Subcutaneous abdominal adipose tissue (tissue), 5 donors: ENCODE measurements at regions not wholly inside any gene's neighbourhood (a gene's known extent, or its start where the extent isn't known, plus 50 kb on each side); places are given as distances from the start of the nearest gene placed in this dataset.

Experiments
- H3K27ac ChIP-seq: one replicate; pipeline ENCODE4 v1.7.0; 2013; ENCODE audit warnings: low read depth, mild to moderate bottlenecking, inconsistent platforms, low read length, moderate library complexity
- H3K27me3 ChIP-seq, 5 donors: one replicate each; pipeline ENCODE4 v1.7.0; 2013; ENCODE audit warnings: low read length in 5 of 5, inconsistent platforms in 1 of 5; ENCODE audit not compliant: control insufficient read depth in 5 of 5, insufficient read depth in 4 of 5
- H3K36me3 ChIP-seq, 5 donors: one replicate each; pipeline ENCODE4 v1.7.0; 2013; ENCODE audit warnings: low read length in 5 of 5; ENCODE audit not compliant: control insufficient read depth in 5 of 5, insufficient read depth in 5 of 5
- H3K4me1 ChIP-seq, 5 donors: one replicate each; pipeline ENCODE4 v1.7.0; 2013; ENCODE audit warnings: low read length in 5 of 5, mild to moderate bottlenecking in 3 of 5, moderate library complexity in 1 of 5; ENCODE audit not compliant: control insufficient read depth in 5 of 5, insufficient read depth in 5 of 5
- H3K4me3 ChIP-seq, 5 donors: one replicate each; pipeline ENCODE4 v1.7.0; 2013; ENCODE audit warnings: low read length in 5 of 5, low read depth in 1 of 5
- H3K9ac ChIP-seq, 5 donors: one replicate each; pipeline ENCODE4 v1.7.0; 2013; ENCODE audit warnings: low read length in 5 of 5, mild to moderate bottlenecking in 4 of 5, moderate library complexity in 3 of 5
- H3K9me3 ChIP-seq, 5 donors: one replicate each; pipeline ENCODE4 v1.7.0; 2013; ENCODE audit warnings: low read length in 5 of 5; ENCODE audit not compliant: control insufficient read depth in 5 of 5
- donor health status: healthy.
- donor health status: healthy.
- donor health status: healthy.
- donor health status: healthy.
- donor health status: healthy.

DNA sequence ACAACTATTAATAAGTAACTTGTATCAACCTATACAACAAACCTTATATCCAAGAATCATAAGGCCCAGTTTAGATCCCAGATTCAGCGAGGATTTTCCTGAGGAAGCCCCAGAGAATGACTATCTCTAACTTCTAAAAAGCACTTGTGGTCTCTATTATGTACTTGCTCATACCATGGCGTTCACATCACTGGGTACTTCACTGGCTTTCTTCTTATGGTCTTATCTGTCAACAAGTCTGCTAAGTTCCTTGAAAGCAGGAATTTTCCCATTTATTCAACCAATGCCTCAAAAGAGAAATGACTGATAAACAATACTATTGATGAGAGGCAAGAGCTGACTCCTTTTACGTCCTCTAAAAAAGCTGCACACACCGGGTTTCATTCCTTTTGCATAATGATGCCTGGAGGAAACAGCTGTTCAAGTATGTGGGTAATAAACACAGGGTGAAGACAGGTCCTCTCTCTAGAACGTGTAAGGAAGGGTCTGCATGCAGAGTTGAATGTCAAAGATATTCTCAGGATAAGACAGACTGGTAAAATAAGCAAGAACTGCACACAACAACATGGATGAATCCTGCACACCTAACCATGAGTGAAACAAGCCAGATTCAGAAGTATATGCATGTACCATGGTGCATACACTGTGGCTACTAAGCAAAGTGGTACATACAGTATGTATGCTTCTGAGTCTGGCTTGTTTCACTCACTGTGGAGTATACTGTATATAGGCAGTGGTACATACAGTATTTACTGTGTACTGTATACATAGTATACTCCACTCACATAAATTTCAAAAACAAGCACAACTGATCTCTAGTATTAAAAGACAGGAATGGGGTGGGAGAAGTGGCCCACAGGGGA lies 408.7 kb downstream of the SHQ1 start:
- Histone ChIP-seq H3K4me3 (no peak overlapping the region), H3K9me3 (no peaks in the 10 kb centered on the region), H3K27ac (no peak overlapping the region), H3K27me3 (no peaks in the 10 kb centered on the region), H3K36me3 (peaks cover 6 to 12% (median 7%) of the 10 kb centered on the region in 5 donors), H3K4me1 (peaks cover 0 to 16% (median 7%) of the 10 kb centered on the region in 5 donors), H3K9ac (no peak overlapping the region)

DNA sequence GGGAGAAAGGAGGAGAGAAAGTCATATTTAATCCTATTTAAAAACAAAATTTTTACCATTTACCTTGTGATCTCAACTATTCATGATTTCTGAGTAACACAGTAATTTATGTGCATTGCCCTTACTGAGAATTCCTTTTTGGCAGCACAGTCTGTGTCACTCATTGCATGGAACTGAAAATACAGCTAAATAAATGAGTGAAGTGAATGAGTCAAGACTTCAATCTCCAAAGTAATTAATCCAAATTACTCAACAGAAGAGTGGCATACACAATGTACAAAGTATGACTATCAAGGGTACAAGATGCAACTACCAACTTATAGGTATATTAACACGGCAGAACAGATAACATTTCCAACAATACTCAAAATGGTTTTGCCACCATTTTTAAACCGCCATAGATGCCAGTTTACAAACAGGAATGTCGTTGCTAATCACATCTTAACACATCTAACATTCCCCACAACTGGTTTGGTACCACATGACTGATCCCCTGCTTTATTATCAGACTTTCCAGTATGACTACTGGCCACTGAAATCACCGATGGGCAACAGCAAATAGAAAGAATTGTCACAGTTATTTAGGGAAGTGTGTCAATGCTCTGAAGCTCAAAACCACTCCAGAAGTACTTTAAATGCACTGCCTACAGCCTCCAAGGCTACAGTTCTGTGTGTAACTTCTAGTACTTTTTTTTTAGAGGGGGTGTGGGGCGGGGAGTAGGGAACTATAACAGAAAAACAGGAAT lies 410.4 kb downstream of the SHQ1 start:
- Histone ChIP-seq H3K9me3 (no peaks in the 10 kb centered on the region), H3K9ac (no peak overlapping the region), H3K27ac (no peak overlapping the region), H3K27me3 (no peaks in the 10 kb centered on the region), H3K36me3 (peaks cover 6 to 12% (median 7%) of the 10 kb centered on the region in 5 donors), H3K4me1 (peaks cover 0 to 10% (median 4%) of the 10 kb centered on the region in 5 donors), H3K4me3 (no peak overlapping the region)

DNA sequence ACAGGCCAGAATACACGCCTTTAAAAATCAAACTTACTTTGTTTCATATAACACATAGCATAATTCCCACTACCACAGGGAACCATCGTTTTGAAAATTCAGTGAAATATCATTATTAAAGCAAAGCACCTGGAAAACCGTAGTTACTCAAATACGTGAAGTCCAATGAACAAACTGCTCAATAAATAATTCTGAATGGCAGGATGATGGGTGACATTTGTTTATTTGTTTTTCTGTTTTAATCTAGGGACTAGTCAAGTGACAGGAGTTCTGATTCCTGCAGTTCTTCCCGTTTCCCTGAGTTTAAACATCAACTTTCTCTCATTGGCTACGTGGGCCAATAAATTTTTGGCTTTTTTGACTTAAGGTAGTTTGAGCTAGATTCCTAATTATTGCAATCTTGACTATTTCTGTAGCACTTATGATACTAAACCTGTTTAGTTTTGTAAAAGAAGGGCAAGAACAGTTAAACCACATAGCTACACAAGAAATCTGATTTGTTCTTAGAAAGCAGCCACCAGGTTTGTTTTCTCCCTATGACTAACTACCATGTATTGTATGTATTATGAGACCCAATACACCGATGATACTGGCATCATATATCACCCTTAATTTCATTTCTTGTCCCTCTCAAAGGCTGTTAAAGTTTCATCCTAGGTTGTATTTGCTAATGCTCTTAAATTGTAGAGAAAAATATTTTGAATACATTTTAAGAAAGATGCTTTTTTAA lies 411.2 kb downstream of the SHQ1 start:
- Histone ChIP-seq H3K4me1 (peaks cover 0 to 9% (median 4%) of the 10 kb centered on the region in 5 donors), H3K27me3 (no peaks in the 10 kb centered on the region), H3K27ac (no peak overlapping the region)

DNA sequence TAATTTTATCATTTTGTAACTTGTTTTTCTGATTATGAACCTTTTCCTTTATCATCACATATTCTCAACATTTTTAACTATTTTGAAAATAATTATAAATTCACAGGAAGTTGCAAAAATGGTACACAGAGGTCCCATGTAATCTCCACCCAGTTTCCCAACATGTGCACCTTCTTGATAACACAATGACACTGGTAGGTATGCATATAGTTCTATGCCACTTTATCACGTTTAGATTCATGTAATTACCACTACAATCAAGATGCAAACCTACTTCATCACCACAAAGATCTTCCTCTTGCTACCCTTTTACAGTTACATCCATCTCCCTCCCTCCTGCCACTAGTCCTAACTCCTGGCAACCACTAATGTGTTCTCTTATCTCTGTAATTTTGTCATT lies 413.9 kb downstream of the SHQ1 start:
- Histone ChIP-seq H3K36me3 (peaks cover 3 to 7% (median 6%) of the 10 kb centered on the region in 5 donors), H3K27me3 (no peaks in the 10 kb centered on the region), H3K27ac (no peak overlapping the region), H3K9ac (no peak overlapping the region), H3K4me1 (peaks cover 0 to 5% (median 3%) of the 10 kb centered on the region in 5 donors), H3K9me3 (no peaks in the 10 kb centered on the region), H3K4me3 (no peak overlapping the region)

More for the DNA sequence above, 411.2 kb downstream of the SHQ1 start:
- no peaks in the 10 kb centered on the region for H3K9me3 ChIP-seq
- peaks cover 6 to 12% (median 7%) of the 10 kb centered on the region in 5 donors for H3K36me3 ChIP-seq
- H3K4me3 ChIP-seq: no peak overlapping the region
- H3K9ac ChIP-seq: no peak overlapping the region

DNA sequence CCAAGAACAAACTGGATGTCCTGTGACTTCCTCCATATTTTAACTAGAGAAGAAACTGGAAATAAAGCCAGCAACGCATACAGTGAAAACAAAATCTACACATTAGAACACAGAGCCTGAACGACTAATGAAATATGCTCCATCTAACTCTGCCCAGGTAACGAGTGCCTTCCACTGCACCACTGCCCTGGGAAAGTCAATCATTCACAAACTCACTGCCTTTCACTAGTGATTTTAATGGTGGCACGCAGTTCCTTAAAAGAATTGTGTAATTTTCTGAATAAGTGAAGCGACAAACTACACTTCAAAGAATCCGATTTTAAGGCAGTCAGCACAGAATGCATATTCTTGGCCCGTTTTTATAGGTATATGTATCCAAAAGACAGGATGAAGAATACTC lies 416.0 kb downstream of the SHQ1 start:
- Histone ChIP-seq H3K27ac (no peak overlapping the region), H3K9me3 (no peaks in the 10 kb centered on the region), H3K27me3 (no peaks in the 10 kb centered on the region), H3K4me3 (no peak overlapping the region), H3K36me3 (no peaks in the 10 kb centered on the region), H3K4me1 (peaks cover 0 to 5% (median 0%) of the 10 kb centered on the region in 5 donors), H3K9ac (no peak overlapping the region)

DNA sequence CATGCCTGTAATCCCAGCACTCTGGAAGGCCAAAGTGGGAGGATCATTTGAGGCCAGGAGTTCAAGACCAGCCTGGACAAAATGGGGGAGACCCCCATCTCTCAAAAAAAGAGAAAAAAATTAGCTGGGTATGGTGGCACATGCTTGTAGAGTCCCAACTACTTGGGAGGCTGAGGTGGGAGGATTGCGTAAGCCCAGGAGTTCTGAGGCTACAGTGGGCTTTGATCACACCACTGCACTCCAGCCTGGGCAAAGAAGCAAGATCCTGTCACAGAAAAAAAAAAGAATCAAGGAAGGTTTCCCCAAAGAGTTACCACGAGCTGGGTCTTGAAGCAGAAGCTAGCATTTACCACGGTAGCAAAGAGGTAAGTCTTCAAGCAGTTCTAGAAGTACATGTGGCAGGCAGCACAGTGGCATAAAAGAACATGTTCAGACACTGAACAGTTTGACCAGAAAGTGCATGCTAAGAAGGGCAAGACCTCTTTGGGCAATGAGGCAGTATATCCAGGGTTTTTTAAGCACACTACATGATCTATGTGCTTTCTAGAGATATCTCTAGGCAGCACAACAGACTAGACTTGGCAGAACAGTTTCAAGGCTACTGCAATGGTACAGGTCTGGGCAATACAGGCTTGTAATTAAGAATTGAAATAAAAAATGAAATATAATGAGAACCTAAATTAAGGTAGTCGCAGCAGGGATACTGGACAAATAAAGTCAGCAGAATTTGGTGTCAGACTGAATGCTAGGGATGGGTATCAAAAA lies 418.5 kb downstream of the SHQ1 start:
- Histone ChIP-seq H3K9me3 (no peaks in the 10 kb centered on the region), H3K4me1 (peaks cover 0 to 9% (median 3%) of the 10 kb centered on the region in 5 donors), H3K27ac (no peak overlapping the region), H3K27me3 (no peaks in the 10 kb centered on the region), H3K4me3 (no peak overlapping the region), H3K36me3 (no peaks in the 10 kb centered on the region), H3K9ac (no peak overlapping the region)

DNA sequence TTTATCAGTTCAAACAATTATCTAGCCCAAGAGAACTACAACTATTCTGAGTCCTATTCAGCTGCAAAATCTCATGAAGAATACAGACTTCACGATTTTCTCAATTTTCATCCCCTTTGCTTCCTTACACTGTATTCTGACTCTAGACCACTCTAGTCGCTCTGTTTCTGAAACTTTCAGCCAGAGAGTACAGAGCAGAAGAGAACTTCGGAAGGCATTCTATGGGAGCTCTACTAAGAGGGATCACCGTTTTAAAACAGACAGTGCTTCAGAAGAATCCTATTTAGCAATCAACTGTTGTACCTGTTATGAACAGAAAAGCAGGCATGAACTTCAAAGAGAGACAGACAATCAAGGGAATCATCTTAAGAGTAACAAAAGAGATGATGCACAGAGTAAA lies 419.4 kb downstream of the SHQ1 start:
- Histone ChIP-seq H3K9ac (no peak overlapping the region), H3K27me3 (no peaks in the 10 kb centered on the region), H3K27ac (no peak overlapping the region), H3K36me3 (no peaks in the 10 kb centered on the region), H3K4me1 (peaks cover 0 to 9% (median 3%) of the 10 kb centered on the region in 5 donors), H3K9me3 (no peaks in the 10 kb centered on the region), H3K4me3 (no peak overlapping the region)

DNA sequence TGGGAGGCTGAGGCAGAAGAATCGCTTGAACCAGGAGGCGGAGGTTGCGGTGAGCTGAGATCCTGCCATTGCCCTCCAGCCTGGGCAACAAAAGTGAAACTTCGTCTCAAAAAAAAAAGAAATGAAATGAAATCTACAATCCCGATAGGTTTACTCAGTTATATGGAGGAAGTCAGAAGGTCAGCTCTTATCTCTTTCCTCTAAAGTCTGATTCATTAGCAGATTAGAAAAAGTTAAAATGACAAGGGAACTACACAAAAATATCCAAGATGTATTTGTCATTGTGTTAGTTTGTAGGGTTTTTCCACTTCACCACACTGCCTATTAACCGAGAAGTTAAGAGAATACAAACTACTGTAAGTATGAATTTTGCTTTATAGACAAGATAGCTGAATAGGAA lies 420.6 kb downstream of the SHQ1 start:
- no peaks in the 10 kb centered on the region for H3K36me3 ChIP-seq
- no peak overlapping the region for H3K9ac ChIP-seq
- peaks cover 0 to 9% (median 3%) of the 10 kb centered on the region in 5 donors for H3K4me1 ChIP-seq
- H3K27me3 ChIP-seq: no peaks in the 10 kb centered on the region
- no peak overlapping the region for H3K27ac ChIP-seq
- H3K4me3 ChIP-seq: no peak overlapping the region
- H3K9me3 ChIP-seq: peaks cover 0 to under 1% (median 0%) of the 10 kb centered on the region in 5 donors

DNA sequence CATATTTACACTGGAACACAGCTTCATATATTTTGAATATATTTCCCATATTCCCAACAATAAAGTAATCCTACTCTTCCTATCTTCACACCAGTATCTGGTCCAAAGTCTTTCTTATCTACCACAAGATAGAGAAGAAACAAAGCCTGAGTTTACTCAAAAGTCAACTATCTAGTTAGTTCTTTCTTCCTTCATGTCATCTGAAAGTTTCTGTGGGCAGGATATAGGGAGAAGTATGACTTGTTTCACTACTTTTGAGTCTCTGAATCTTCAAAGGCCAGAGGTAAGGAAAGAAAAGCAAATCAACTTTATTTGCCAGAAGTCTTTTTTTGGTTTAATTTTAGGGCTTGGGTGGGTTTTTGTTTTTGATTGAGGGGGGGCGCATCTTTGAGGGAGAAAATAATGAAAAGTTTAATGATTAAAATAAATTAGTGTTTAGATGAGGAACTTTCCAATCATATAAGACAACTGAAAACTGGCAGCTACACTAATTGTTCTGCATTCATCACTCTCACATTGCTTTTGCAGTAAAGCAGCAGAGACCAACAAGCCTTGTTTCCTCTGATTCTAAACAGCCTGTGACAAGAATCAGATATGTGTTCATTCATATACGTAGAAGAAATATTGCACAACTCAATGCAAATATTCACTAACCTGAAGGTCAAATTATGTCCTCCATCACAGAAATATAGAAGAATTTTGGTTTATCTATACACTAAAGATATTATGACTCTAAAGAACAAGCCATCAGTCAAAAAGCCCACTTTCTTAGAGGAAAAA lies 421.4 kb downstream of the SHQ1 start:
- peaks cover 0 to 9% (median 3%) of the 10 kb centered on the region in 5 donors for H3K4me1 ChIP-seq
- no peak overlapping the region for H3K4me3 ChIP-seq
- H3K9ac ChIP-seq: no peak overlapping the region
- H3K36me3 ChIP-seq: no peaks in the 10 kb centered on the region
- peaks cover 0 to 9% (median 3%) of the 10 kb centered on the region in 5 donors for H3K9me3 ChIP-seq
- no peaks in the 10 kb centered on the region for H3K27me3 ChIP-seq
- no peak overlapping the region for H3K27ac ChIP-seq
